ENCODE measurements at regions not wholly inside any gene's neighbourhood (a gene's known extent, or its start where the extent isn't known, plus 50 kb on each side); places are given as distances from the start of the nearest gene placed in this dataset.
"Not testable (repeated sequence)": the region's sequence is repeated elsewhere in the genome, so short reads cannot be mapped to it uniquely, and the experiment has no call there.

DNA sequence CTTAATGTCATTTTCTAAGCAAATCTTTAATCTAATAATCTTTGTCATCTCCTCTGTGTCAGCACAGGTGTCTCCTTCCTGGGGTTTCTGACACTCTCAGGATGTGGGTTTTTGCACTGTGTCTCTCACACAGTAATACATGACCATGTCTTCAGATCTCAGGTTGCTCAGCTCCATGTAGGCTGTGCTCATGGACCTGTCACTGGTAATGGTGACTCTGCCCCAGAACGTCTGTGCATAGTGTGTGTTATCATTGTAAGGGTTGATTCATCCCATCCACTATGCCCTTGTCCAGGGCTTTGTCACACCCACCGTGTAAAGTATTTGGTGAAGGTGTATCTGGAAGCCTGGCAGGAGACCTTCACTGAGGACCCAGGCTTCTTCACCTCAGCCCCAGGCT lies 506.1 kb downstream of the TP53TG3F start:
- intact Hi-C loops (cut with micrococcal nuclease); H3K9me3 Mint-ChIP-seq (ENCODE audit: unreplicated experiment); H3K27ac Mint-ChIP-seq (ENCODE audit: low read depth, unreplicated experiment); POLR2A ChIA-PET; DNase-seq (ENCODE audit: unreplicated experiment); H3K36me3 Mint-ChIP-seq (ENCODE audit: insufficient read depth, unreplicated experiment); BruUV-seq (replicated peaks); CTCF ChIA-PET; H3K27me3 Mint-ChIP-seq (ENCODE audit: insufficient read depth, unreplicated experiment); H3K4me3 Mint-ChIP-seq (ENCODE audit: unreplicated experiment); H3K4me1 Mint-ChIP-seq (ENCODE audit: insufficient read depth, unreplicated experiment): not testable (repeated sequence)

DNA sequence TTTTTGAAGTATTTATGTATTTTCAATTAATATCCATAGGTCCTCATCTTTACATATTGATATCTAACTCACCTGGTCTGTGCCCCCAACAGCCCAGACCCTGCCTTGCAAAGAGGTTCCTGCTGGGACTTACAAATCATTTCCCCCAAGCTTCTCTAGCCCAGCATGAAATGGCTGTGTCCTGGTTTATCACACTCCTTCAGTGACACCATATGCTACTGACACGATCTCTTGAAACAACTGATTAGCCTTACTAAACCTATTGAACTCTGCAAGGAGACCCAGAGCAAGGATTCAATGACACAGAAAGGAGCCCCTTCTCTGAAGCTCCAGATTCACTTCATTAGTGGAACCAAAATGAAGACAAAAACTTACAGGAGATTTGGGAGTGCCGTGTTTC lies 507.4 kb downstream of the TP53TG3F start:
- H3K4me1 Mint-ChIP-seq (ENCODE audit: insufficient read depth, unreplicated experiment); H3K36me3 Mint-ChIP-seq (ENCODE audit: insufficient read depth, unreplicated experiment); H3K9me3 Mint-ChIP-seq (ENCODE audit: unreplicated experiment); H3K27ac Mint-ChIP-seq (ENCODE audit: low read depth, unreplicated experiment); H3K27me3 Mint-ChIP-seq (ENCODE audit: insufficient read depth, unreplicated experiment); DNase-seq (ENCODE audit: unreplicated experiment); intact Hi-C loops (cut with micrococcal nuclease); CTCF ChIA-PET; BruUV-seq (replicated peaks); POLR2A ChIA-PET; H3K4me3 Mint-ChIP-seq (ENCODE audit: unreplicated experiment): not testable (repeated sequence)

DNA sequence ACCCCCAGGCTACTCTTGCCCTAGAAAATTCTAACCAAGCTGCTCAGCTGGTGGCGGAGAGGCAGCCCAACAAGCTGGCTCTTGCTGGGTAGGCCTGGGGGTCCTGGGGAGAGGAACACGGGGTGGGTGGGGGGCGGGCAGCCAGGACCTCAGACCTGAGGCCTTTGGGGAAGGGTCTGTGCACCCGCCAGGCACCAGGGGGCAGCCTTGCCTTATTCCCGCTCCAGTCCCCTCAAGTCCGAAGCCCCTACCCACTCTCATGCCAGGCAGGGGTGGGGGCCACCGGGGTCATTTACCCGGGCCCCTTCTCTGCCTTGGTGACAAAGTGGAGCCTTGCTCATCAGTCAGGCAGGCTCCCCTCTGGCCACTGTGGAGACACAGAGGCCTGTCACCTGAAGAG lies 515.1 kb downstream of the TP53TG3F start:
- H3K27ac Mint-ChIP-seq (ENCODE audit: low read depth, unreplicated experiment); H3K4me3 Mint-ChIP-seq (ENCODE audit: unreplicated experiment); H3K4me1 Mint-ChIP-seq (ENCODE audit: insufficient read depth, unreplicated experiment); POLR2A ChIA-PET; H3K27me3 Mint-ChIP-seq (ENCODE audit: insufficient read depth, unreplicated experiment); DNase-seq (ENCODE audit: unreplicated experiment); intact Hi-C loops (cut with micrococcal nuclease); H3K36me3 Mint-ChIP-seq (ENCODE audit: insufficient read depth, unreplicated experiment); BruUV-seq (replicated peaks); H3K9me3 Mint-ChIP-seq (ENCODE audit: unreplicated experiment); CTCF ChIA-PET: not testable (repeated sequence)

DNA sequence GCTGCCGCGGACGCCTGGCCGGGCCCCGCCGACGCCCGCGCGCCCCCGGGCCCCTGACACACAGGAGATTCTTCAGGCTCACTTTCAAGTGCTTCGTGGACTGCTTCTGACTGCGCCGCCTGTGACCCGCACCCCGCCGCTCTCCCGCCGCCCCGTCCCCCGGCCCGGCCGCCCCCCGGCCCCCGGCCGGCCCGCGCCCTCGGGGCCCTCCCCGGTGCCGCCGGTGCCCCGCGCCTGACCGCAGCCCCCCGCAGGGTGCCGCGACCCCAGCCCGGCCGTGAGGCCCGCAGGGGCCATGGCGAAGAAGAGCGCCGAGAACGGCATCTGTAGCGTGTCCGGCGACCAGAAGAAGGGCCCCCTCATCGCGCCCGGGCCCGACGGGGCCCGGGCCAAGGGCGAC lies 516.3 kb downstream of the TP53TG3F start:
- intact Hi-C loops (cut with micrococcal nuclease); BruUV-seq (replicated peaks): not testable (repeated sequence)

DNA sequence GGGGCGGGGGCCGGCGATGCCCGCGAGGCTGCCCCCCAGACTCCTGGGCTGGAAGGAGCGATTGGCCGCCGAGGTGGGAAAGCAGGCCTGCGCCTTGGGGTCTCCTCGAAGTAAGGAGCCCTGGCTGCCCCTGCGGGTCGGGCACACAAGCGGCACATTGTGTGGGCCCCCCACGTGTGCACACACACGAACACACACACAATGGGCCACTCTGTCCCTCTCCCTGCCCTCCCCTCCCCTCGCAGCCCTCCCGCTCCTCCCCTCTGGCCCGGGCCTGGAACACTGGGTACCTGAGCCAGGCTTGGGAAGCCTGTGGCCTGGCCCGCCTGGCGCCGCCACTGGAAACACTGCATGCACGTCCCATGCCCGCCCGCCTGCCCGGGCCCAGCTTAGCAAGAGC lies 517.1 kb downstream of the TP53TG3F start:
- CTCF ChIA-PET; BruUV-seq (replicated peaks); H3K4me1 Mint-ChIP-seq (ENCODE audit: insufficient read depth, unreplicated experiment); DNase-seq (ENCODE audit: unreplicated experiment); H3K36me3 Mint-ChIP-seq (ENCODE audit: insufficient read depth, unreplicated experiment); intact Hi-C loops (cut with micrococcal nuclease); H3K9me3 Mint-ChIP-seq (ENCODE audit: unreplicated experiment); H3K27ac Mint-ChIP-seq (ENCODE audit: low read depth, unreplicated experiment); POLR2A ChIA-PET; H3K4me3 Mint-ChIP-seq (ENCODE audit: unreplicated experiment); H3K27me3 Mint-ChIP-seq (ENCODE audit: insufficient read depth, unreplicated experiment): not testable (repeated sequence)

More for the DNA sequence above, 516.3 kb downstream of the TP53TG3F start:
- H3K27me3 Mint-ChIP-seq (ENCODE audit: insufficient read depth, unreplicated experiment); DNase-seq (ENCODE audit: unreplicated experiment); H3K9me3 Mint-ChIP-seq (ENCODE audit: unreplicated experiment); CTCF ChIA-PET; POLR2A ChIA-PET; H3K4me1 Mint-ChIP-seq (ENCODE audit: insufficient read depth, unreplicated experiment); H3K27ac Mint-ChIP-seq (ENCODE audit: low read depth, unreplicated experiment); H3K36me3 Mint-ChIP-seq (ENCODE audit: insufficient read depth, unreplicated experiment); H3K4me3 Mint-ChIP-seq (ENCODE audit: unreplicated experiment): not testable (repeated sequence)

DNA sequence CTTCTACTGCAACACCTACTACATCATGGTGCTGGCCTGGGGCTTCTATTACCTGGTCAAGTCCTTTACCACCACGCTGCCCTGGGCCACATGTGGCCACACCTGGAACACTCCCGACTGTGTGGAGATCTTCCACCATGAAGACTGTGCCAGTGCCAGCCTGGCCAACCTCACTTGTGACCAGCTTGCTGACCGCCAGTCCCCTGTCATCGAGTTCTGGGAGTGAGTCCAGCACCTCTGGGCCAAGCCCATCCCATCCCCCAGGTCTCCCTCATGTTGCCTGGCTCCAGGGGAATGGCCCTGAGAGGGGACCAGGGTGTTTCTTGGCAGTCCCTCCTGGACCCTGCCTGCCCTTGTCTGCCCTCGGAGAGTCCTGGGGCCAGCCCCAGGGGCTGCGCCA lies 519.4 kb downstream of the TP53TG3F start:
- DNase-seq (ENCODE audit: unreplicated experiment); H3K4me3 Mint-ChIP-seq (ENCODE audit: unreplicated experiment); intact Hi-C loops (cut with micrococcal nuclease); H3K4me1 Mint-ChIP-seq (ENCODE audit: insufficient read depth, unreplicated experiment); CTCF ChIA-PET; POLR2A ChIA-PET; H3K27me3 Mint-ChIP-seq (ENCODE audit: insufficient read depth, unreplicated experiment); H3K9me3 Mint-ChIP-seq (ENCODE audit: unreplicated experiment); H3K36me3 Mint-ChIP-seq (ENCODE audit: insufficient read depth, unreplicated experiment); BruUV-seq (replicated peaks); H3K27ac Mint-ChIP-seq (ENCODE audit: low read depth, unreplicated experiment): not testable (repeated sequence)

DNA sequence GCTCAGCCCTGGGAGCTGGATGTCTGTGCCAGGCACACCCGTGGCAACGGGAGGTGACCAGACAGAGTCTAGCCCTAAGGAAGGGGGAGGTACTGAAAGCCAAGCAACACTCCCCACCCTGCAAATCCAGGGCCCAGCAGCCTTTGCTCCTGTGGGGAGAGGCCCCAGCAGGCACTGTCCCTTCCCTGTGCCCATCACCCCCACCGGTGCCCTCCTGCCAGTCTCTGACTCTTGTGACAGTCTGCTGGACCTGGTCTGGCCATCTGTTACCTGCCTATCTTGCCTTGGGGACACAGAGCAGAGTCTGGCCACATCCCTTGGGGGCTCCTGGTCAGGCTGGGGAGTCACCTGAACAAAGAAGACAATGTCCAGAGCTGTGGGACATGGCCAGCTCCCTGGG lies 520.2 kb downstream of the TP53TG3F start:
- H3K27me3 Mint-ChIP-seq (ENCODE audit: insufficient read depth, unreplicated experiment); H3K4me3 Mint-ChIP-seq (ENCODE audit: unreplicated experiment); BruUV-seq (replicated peaks); H3K4me1 Mint-ChIP-seq (ENCODE audit: insufficient read depth, unreplicated experiment); intact Hi-C loops (cut with micrococcal nuclease); H3K36me3 Mint-ChIP-seq (ENCODE audit: insufficient read depth, unreplicated experiment); H3K27ac Mint-ChIP-seq (ENCODE audit: low read depth, unreplicated experiment); H3K9me3 Mint-ChIP-seq (ENCODE audit: unreplicated experiment); CTCF ChIA-PET; DNase-seq (ENCODE audit: unreplicated experiment); POLR2A ChIA-PET: not testable (repeated sequence)

DNA sequence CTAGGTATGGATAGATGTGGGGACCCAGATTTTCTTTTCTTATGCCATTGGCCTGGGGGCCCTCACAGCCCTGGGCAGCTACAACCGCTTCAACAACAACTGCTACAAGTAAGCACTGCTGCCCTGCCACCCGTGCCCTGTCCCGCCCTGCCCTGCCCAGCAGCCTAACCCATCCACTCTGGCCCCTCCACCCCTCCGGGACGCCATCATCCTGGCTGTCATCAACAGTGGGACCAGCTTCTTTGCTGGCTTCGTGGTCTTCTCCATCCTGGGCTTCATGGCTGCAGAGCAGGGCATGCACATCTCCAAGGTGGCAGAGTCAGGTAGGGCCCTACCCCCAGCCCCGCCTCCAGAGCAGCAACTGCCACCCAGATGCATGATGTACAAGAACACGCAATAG lies 521.3 kb downstream of the TP53TG3F start:
- H3K36me3 Mint-ChIP-seq (ENCODE audit: insufficient read depth, unreplicated experiment); H3K4me1 Mint-ChIP-seq (ENCODE audit: insufficient read depth, unreplicated experiment); H3K27me3 Mint-ChIP-seq (ENCODE audit: insufficient read depth, unreplicated experiment); BruUV-seq (replicated peaks); H3K4me3 Mint-ChIP-seq (ENCODE audit: unreplicated experiment); CTCF ChIA-PET; DNase-seq (ENCODE audit: unreplicated experiment); H3K27ac Mint-ChIP-seq (ENCODE audit: low read depth, unreplicated experiment); POLR2A ChIA-PET; H3K9me3 Mint-ChIP-seq (ENCODE audit: unreplicated experiment); intact Hi-C loops (cut with micrococcal nuclease): not testable (repeated sequence)

DNA sequence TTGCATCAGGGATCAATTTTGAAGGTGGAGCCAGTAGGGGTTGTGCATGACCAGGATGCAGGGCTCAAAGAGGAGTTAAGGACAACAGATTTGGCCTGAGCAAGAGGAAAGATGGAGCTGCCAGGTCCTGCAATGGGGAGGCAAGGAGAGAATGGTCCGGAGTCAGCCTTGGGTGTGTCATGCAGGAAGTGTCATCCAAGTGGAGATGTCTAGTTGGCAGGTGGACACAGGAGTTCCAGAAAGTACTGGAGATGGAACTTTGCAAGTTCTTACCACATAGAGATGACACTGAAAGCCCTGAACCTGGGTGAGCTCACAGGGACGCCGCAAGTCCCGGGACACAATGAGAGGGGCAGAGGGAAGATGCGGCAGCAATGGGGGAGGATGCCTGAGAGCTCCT lies 525.0 kb downstream of the TP53TG3F start:
- POLR2A ChIA-PET; H3K4me3 Mint-ChIP-seq (ENCODE audit: unreplicated experiment); H3K36me3 Mint-ChIP-seq (ENCODE audit: insufficient read depth, unreplicated experiment); H3K27ac Mint-ChIP-seq (ENCODE audit: low read depth, unreplicated experiment); DNase-seq (ENCODE audit: unreplicated experiment); H3K4me1 Mint-ChIP-seq (ENCODE audit: insufficient read depth, unreplicated experiment); H3K9me3 Mint-ChIP-seq (ENCODE audit: unreplicated experiment); CTCF ChIA-PET; BruUV-seq (replicated peaks); H3K27me3 Mint-ChIP-seq (ENCODE audit: insufficient read depth, unreplicated experiment); intact Hi-C loops (cut with micrococcal nuclease): not testable (repeated sequence)

DNA sequence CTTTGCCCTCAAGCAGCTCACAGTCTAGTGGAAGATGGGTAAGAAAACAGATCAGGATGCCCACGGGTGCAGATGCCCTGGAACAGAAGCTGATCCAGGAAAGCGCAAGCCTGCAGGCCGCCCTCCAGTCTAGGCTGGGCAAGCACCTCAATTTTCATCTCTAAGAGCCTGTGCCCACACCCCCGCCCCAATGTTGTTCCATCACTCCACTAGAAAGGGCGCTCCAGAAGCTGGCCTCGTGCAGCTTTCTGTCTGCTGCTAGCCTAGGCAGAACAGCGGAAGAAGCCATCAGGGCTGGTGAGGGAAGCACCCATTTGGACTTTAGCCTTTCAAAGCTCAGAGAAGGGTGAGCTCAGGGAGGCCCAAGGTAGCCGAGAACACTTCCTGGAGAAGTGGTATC lies 527.1 kb downstream of the TP53TG3F start:
- BruUV-seq (replicated peaks); CTCF ChIA-PET; H3K4me3 Mint-ChIP-seq (ENCODE audit: unreplicated experiment); POLR2A ChIA-PET; H3K4me1 Mint-ChIP-seq (ENCODE audit: insufficient read depth, unreplicated experiment); H3K27me3 Mint-ChIP-seq (ENCODE audit: insufficient read depth, unreplicated experiment); H3K9me3 Mint-ChIP-seq (ENCODE audit: unreplicated experiment); H3K27ac Mint-ChIP-seq (ENCODE audit: low read depth, unreplicated experiment); H3K36me3 Mint-ChIP-seq (ENCODE audit: insufficient read depth, unreplicated experiment); intact Hi-C loops (cut with micrococcal nuclease); DNase-seq (ENCODE audit: unreplicated experiment): not testable (repeated sequence)

Data from MCF 10A (cell line).